Body of pancreas (tissue), 4 donors: ENCODE measurements at regions not wholly inside any gene's neighbourhood (a gene's known extent, or its start where the extent isn't known, plus 50 kb on each side); places are given as distances from the start of the nearest gene placed in this dataset.

ENCODE experiments used
- CTCF ChIP-seq, 7 experiments: fragments of 450-650 bp in 4 of 7; fragments of 200-600 bp in 3 of 7; sonication (generic) in 3 of 7; IDR thresholded peaks; one replicate each; pipeline ENCODE4 v1.5.1; 2016 to 2019; ENCODE audit warnings: antibody characterized with exemption in 7 of 7
- POLR2A ChIP-seq, 3 donors: fragments of 450-650 bp; IDR thresholded peaks; one replicate each; pipeline ENCODE4 v1.6.1; 2016; ENCODE audit warnings: antibody characterized with exemption in 3 of 3, mild to moderate bottlenecking in 2 of 3

GRCh38 chr17:33529816-33530215 lies 236.7 kb upstream of the ASIC2 start:
- no peak for TF ChIP-seq CTCF (IDR thresholded peaks at IDR 0.05)
- TF ChIP-seq POLR2A (IDR thresholded peaks at IDR 0.05) = no peak
